ENCODE measurements at regions not wholly inside any gene's neighbourhood (a gene's known extent, or its start where the extent isn't known, plus 50 kb on each side); places are given as distances from the start of the nearest gene placed in this dataset.

GRCh38 chr1:108034396-108034795, 69.4 kb upstream of the VAV3 start:
- TF ChIP-seq CTCF (IDR thresholded peaks at IDR 0.05) (no peak), ATF1 (CRISPR knock-in tag; IDR thresholded peaks at IDR 0.05) (no peak), KAT7 (CRISPR knock-in tag; IDR thresholded peaks at IDR 0.05; ENCODE audit: borderline replicate concordance) (no peak), AR (CRISPR knock-in tag; IDR thresholded peaks at IDR 0.05) (no peak), CBFB (CRISPR knock-in tag; IDR thresholded peaks at IDR 0.05; ENCODE audit: low read depth) (no peak)
